HEK293 (cell line): ENCODE measurements at regions not wholly inside any gene's neighbourhood (a gene's known extent, or its start where the extent isn't known, plus 50 kb on each side); places are given as distances from the start of the nearest gene placed in this dataset.

Experiments used
- CTCF ChIA-PET: fragments of 350-600 bp; formaldehyde crosslinking; extraction: SDS; loops from one replicate; lab custom pipeline; 2021; ENCODE audit warnings: antibody characterized with exemption; lab: Yijun Ruan, JAX
- POLR2A ChIA-PET: fragments of 300-600 bp; formaldehyde crosslinking; extraction: SDS; loops from one replicate; lab custom pipeline; 2020; ENCODE audit warnings: antibody characterized with exemption, inconsistent platforms; lab: Yijun Ruan, JAX
- H3K27ac ChIP-seq: fragments of 200-500 bp; sonication (Bioruptor generic); 2 replicates; pipeline ENCODE4 v1.5.1; 2014; ENCODE audit warnings: low read depth, low read length, control low read depth, inconsistent platforms; ENCODE audit errors: extremely low read depth
- H3K36me3 ChIP-seq, 2 experiments: fragments of 200-500 bp in 1 of 2; sonication (Bioruptor generic) in 1 of 2; 1 replicate in 1 of 2; 2 replicates in 1 of 2; pipeline ENCODE4 v1.5.1; 2014 to 2017; ENCODE audit warnings: inconsistent platforms in 2 of 2, low read length in 2 of 2; ENCODE audit not compliant: control insufficient read depth in 2 of 2, insufficient read depth in 1 of 2
- H3K4me1 ChIP-seq: fragments of 200-500 bp; sonication (Bioruptor generic); 2 replicates; pipeline ENCODE4 v1.5.1; 2014; ENCODE audit warnings: mild to moderate bottlenecking, low read length, inconsistent platforms; ENCODE audit not compliant: control insufficient read depth, insufficient read depth
- H3K4me3 ChIP-seq: 2 replicates; pipeline ENCODE4 v1.5.1; 2011; ENCODE audit warnings: low read depth, mild to moderate bottlenecking, control low read depth, low read length, moderate library complexity
- H3K9me3 ChIP-seq: fragments of 200-500 bp; sonication (Bioruptor generic); 2 replicates; pipeline ENCODE4 v1.5.1; 2014; ENCODE audit warnings: low read depth, low read length, inconsistent platforms; ENCODE audit not compliant: control insufficient read depth, insufficient read depth
- GLI2 ChIP-seq: fragments of 450-650 bp; formaldehyde crosslinking; IDR thresholded peaks from 2 replicates; pipeline ENCODE4; 2017; ENCODE audit warnings: missing biosample characterization, missing genetic modification characterization, low read depth, borderline replicate concordance
- GLIS2 ChIP-seq: fragments of 450-650 bp; formaldehyde crosslinking; IDR thresholded peaks from 2 replicates; pipeline ENCODE4 v1.5.1; 2016; ENCODE audit warnings: missing biosample characterization, missing genetic modification characterization
- KLF10 ChIP-seq: fragments of 450-650 bp; IDR thresholded peaks from 2 replicates; pipeline ENCODE4 v1.5.1; 2018; ENCODE audit warnings: missing biosample characterization, mild to moderate bottlenecking, missing genetic modification characterization
- KLF16 ChIP-seq: fragments of 450-650 bp; formaldehyde crosslinking; IDR thresholded peaks from 2 replicates; pipeline ENCODE4 v1.5.1; 2017; ENCODE audit warnings: missing biosample characterization, missing genetic modification characterization
- KLF9 ChIP-seq: fragments of 450-650 bp; formaldehyde crosslinking; IDR thresholded peaks from 2 replicates; pipeline ENCODE4 v1.5.1; 2016; ENCODE audit warnings: missing biosample characterization, missing genetic modification characterization, low read depth
- MZF1 ChIP-seq: fragments of 450-650 bp; formaldehyde crosslinking; IDR thresholded peaks from 2 replicates; pipeline ENCODE4 v1.5.1; 2017; ENCODE audit warnings: missing biosample characterization, missing genetic modification characterization, borderline replicate concordance
- SETDB1 ChIP-seq: IDR thresholded peaks from one replicate; pipeline ENCODE4 v1.6.1; 2017; ENCODE audit warnings: mild to moderate bottlenecking, low read length, moderate library complexity, mixed read lengths; ENCODE audit not compliant: insufficient read length
- ZBTB49 ChIP-seq: fragments of 450-650 bp; formaldehyde crosslinking; IDR thresholded peaks from 2 replicates; pipeline ENCODE4 v1.5.1; 2016; ENCODE audit warnings: missing biosample characterization, missing genetic modification characterization, low read depth
- ZFP37 ChIP-seq: fragments of 450-650 bp; formaldehyde crosslinking; IDR thresholded peaks from 2 replicates; pipeline ENCODE4 v1.5.1; 2016; ENCODE audit warnings: missing biosample characterization, missing genetic modification characterization
- ZFP69B ChIP-seq: fragments of 450-650 bp; formaldehyde crosslinking; IDR thresholded peaks from 2 replicates; pipeline ENCODE4 v1.5.1; 2016; ENCODE audit warnings: missing biosample characterization, missing genetic modification characterization
- ZNF16 ChIP-seq: fragments of 450-650 bp; formaldehyde crosslinking; IDR thresholded peaks from 2 replicates; pipeline ENCODE4 v1.5.1; 2016; ENCODE audit warnings: low read depth, missing biosample characterization, missing genetic modification characterization
- ZNF221 ChIP-seq: fragments of 450-650 bp; formaldehyde crosslinking; IDR thresholded peaks from 2 replicates; pipeline ENCODE4 v1.5.1; 2017; ENCODE audit warnings: missing biosample characterization, missing genetic modification characterization, borderline replicate concordance
- ZNF248 ChIP-seq: fragments of 450-650 bp; formaldehyde crosslinking; IDR thresholded peaks from 2 replicates; pipeline ENCODE4 v1.5.1; 2017; ENCODE audit warnings: missing biosample characterization, missing genetic modification characterization
- ZNF341 ChIP-seq: fragments of 450-650 bp; formaldehyde crosslinking; IDR thresholded peaks from 2 replicates; pipeline ENCODE4; 2016; ENCODE audit warnings: low read depth, missing biosample characterization, missing genetic modification characterization
- ZNF362 ChIP-seq: fragments of 450-650 bp; formaldehyde crosslinking; IDR thresholded peaks from 2 replicates; pipeline ENCODE4 v1.5.1; 2016; ENCODE audit warnings: missing biosample characterization, missing genetic modification characterization
- ZNF394 ChIP-seq: fragments of 450-650 bp; formaldehyde crosslinking; IDR thresholded peaks from 2 replicates; pipeline ENCODE4 v1.5.1; 2016; ENCODE audit warnings: missing biosample characterization, missing genetic modification characterization, mild to moderate bottlenecking, moderate library complexity, borderline replicate concordance
- ZNF473 ChIP-seq: fragments of 450-650 bp; formaldehyde crosslinking; IDR thresholded peaks from 2 replicates; pipeline ENCODE4 v1.5.1; 2017; ENCODE audit warnings: missing biosample characterization, missing genetic modification characterization
- ZNF529 ChIP-seq: fragments of 450-650 bp; formaldehyde crosslinking; IDR thresholded peaks from 2 replicates; pipeline ENCODE4 v1.5.1; 2017; ENCODE audit warnings: missing genetic modification characterization, missing biosample characterization; ENCODE audit not compliant: insufficient replicate concordance
- ZNF658 ChIP-seq: fragments of 450-650 bp; formaldehyde crosslinking; IDR thresholded peaks from 2 replicates; pipeline ENCODE4; 2016; ENCODE audit warnings: missing biosample characterization, missing genetic modification characterization
- ZNF830 ChIP-seq: fragments of 450-650 bp; IDR thresholded peaks from 2 replicates; pipeline ENCODE4 v1.5.0; 2018; ENCODE audit warnings: missing biosample characterization, missing genetic modification characterization, low read depth, mild to moderate bottlenecking, moderate library complexity
- ZSCAN4 ChIP-seq: fragments of 450-650 bp; formaldehyde crosslinking; IDR thresholded peaks from 2 replicates; pipeline ENCODE4 v1.5.1; 2017; ENCODE audit warnings: missing biosample characterization, missing genetic modification characterization
- TF ChIP-seq, protein P1 (sequence below): fragments of 450-650 bp; formaldehyde crosslinking; IDR thresholded peaks from 2 replicates; pipeline ENCODE4 v1.5.1; 2016; ENCODE audit warnings: missing biosample characterization, missing genetic modification characterization

- TF ChIP-seq ZFP37 (tag by site-specific recombination) (no peak), SETDB1 (no peak)
Observed at GRCh38 chr13:74847966-74848365, 634.0 kb downstream of the TBC1D4 start (continued).

DNA sequence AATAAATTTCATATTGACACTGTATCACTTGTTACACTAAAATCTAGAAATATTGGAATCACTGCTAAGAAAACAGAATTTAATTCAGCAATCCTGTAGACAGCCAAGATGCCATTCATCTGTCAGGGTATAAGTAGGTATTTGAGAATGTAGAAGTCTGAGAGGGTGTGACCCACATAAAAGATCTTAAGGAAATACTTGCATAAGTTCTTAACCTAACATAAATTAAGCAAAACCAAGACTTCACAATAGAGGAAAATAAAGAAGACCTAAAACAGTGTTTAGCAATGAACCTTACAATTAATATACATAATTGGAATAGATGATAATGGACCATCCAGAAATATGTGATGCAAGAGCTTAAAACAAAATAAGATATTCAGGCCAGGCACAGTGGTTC, 636.2 kb downstream of the TBC1D4 start:
- TF ChIP-seq ZBTB49 (no peak), KLF9 (tag by site-specific recombination) (no peak)
- CTCF ChIA-PET = no interaction called here
- Histone ChIP-seq H3K27ac (no peak overlapping the region), H3K4me3 (no peak overlapping the region), H3K9me3 (no peaks in the 10 kb centered on the region), H3K4me1 (no peaks in the 10 kb centered on the region), H3K36me3 (no peaks in the 10 kb centered on the region)
- POLR2A ChIA-PET = no interaction called here

GRCh38 chr13:74841651-74842050, 640.3 kb downstream of the TBC1D4 start:
- ChIA-PET POLR2A (no interaction called here), CTCF (no interaction called here)
- H3K4me3 ChIP-seq = no peak overlapping the region
- no peak overlapping the region for H3K27ac ChIP-seq
- no peaks in the 10 kb centered on the region for H3K9me3 ChIP-seq
- no peaks in the 10 kb centered on the region for H3K36me3 ChIP-seq
- no peaks in the 10 kb centered on the region for H3K4me1 ChIP-seq
- no peak for TF ChIP-seq GLIS2 (tag by site-specific recombination)

DNA sequence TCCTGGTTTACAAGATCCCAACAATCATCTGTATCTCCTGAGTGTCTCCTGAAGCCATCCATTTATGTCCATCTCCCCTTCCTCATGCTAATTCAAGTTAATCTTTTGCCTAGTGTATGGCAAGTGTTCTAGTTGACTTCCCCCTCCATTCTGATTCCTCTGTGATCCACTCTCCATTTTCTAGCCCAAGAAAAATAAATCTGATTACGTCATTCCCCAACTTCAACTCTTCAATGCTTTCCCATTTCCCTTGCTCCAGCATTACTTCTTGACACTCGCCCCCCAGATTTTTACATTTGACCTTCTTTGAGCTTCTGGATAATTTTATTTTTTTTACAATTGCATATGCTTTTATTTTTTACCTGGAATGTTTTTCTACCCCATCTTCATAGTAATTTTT, 640.8 kb downstream of the TBC1D4 start:
- Histone ChIP-seq H3K36me3 (no peaks in the 10 kb centered on the region), H3K4me1 (no peaks in the 10 kb centered on the region)
- CTCF ChIA-PET = no interaction called here
- TF ChIP-seq ZNF341 (tag by site-specific recombination) (no peak), KLF9 (tag by site-specific recombination) (no peak), ZNF830 (tag by site-specific recombination) (no peak), KLF16 (tag by site-specific recombination) (no peak), ZNF658 (no peak)
- TF ChIP-seq, all 188 proteins: peak for 0
- POLR2A ChIA-PET = no interaction called here
- H3K27ac ChIP-seq = no peak overlapping the region
- H3K9me3 ChIP-seq = no peaks in the 10 kb centered on the region
- no peak overlapping the region for H3K4me3 ChIP-seq

GRCh38 chr13:74839656-74840055, 642.3 kb downstream of the TBC1D4 start:
- CTCF ChIA-PET = no interaction called here
- TF ChIP-seq GLI2 (tag by site-specific recombination) (no peak), MZF1 (tag by site-specific recombination) (no peak), ZNF473 (no peak), ZNF16 (tag by site-specific recombination) (no peak), ZNF529 (tag by site-specific recombination) (no peak), KLF10 (tag by site-specific recombination) (no peak), ZFP69B (tag by site-specific recombination) (no peak), ZNF394 (tag by site-specific recombination) (no peak), ZNF221 (no peak), ZSCAN4 (tag by site-specific recombination) (no peak), ZNF248 (tag by site-specific recombination) (no peak), ZNF362 (tag by site-specific recombination) (no peak)
- TF ChIP-seq, protein P1, sequence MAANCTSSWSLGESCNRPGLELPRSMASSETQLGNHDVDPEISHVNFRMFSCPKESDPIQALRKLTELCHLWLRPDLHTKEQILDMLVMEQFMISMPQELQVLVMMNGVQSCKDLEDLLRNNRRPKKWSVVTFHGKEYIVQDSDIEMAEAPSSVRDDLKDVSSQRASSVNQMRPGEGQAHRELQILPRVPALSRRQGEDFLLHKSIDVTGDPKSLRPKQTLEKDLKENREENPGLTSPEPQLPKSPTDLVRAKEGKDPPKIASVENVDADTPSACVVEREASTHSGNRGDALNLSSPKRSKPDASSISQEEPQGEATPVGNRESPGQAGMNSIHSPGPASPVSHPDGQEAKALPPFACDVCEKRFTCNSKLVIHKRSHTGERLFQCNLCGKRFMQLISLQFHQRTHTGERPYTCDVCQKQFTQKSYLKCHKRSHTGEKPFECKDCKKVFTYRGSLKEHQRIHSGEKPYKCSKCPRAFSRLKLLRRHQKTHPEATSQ (tag by site-specific recombination) = no peak

More at GRCh38 chr13:74839656-74840055, 642.3 kb downstream of the TBC1D4 start:
- H3K9me3 ChIP-seq = no peaks in the 10 kb centered on the region
- H3K36me3 ChIP-seq = no peaks in the 10 kb centered on the region
- H3K4me3 ChIP-seq = no peak overlapping the region
- H3K27ac ChIP-seq = no peak overlapping the region
- POLR2A ChIA-PET = no interaction called here
- no peaks in the 10 kb centered on the region for H3K4me1 ChIP-seq
